ENCODE measurements at regions not wholly inside any gene's neighbourhood (a gene's known extent, or its start where the extent isn't known, plus 50 kb on each side); places are given as distances from the start of the nearest gene placed in this dataset.

- H4K20me1 ChIP-seq (ENCODE audit: insufficient read depth, low read length, poor library complexity, severe bottlenecking), result no peaks in the 10 kb centered on the region
- H3K4me3 ChIP-seq (ENCODE audit: low read length, poor library complexity, severe bottlenecking), result no peak overlapping the region
- H3K4me2 ChIP-seq (ENCODE audit: low read depth, low read length, poor library complexity, severe bottlenecking), result no peak overlapping the region
- no peaks in the 10 kb centered on the region for H3K27me3 ChIP-seq (ENCODE audit: insufficient read depth, low read length, poor library complexity, severe bottlenecking)
- no peaks in the 10 kb centered on the region for H3K9me3 ChIP-seq (ENCODE audit: insufficient read depth, low read depth, low read length)
- no peaks in the 10 kb centered on the region for H3K9me2 ChIP-seq (replicated peaks; ENCODE audit: low read depth, low read length)
- H3F3A ChIP-seq (ENCODE audit: low read depth), result no peaks in the 10 kb centered on the region
- no peaks in the 10 kb centered on the region for H3K36me3 ChIP-seq (ENCODE audit: insufficient read depth, low read length)
- no peaks in the 10 kb centered on the region for H3K4me1 ChIP-seq (ENCODE audit: insufficient read depth, low read length, poor library complexity, severe bottlenecking)
- TF ChIP-seq EZH2phosphoT487 (IDR thresholded peaks at IDR 0.05; ENCODE audit: borderline replicate concordance) (no peak), CTCF (conservative IDR thresholded peaks at IDR 0.05; ENCODE audit: low read length) (no peak)
- no peak overlapping the region for H2AFZ ChIP-seq (ENCODE audit: low read length)
- H3K79me2 ChIP-seq (ENCODE audit: insufficient read depth, low read length), result no peaks in the 10 kb centered on the region
- no peak overlapping the region for H3K9ac ChIP-seq (ENCODE audit: low read depth, low read length, poor library complexity, severe bottlenecking)
Observed at GRCh38 chrX:106306391-106306947, 138.4 kb downstream of the PWWP3B start.

- Histone ChIP-seq H3K4me1 (ENCODE audit: insufficient read depth, low read length, poor library complexity, severe bottlenecking) (no peaks in the 10 kb centered on the region), H3K9ac (ENCODE audit: low read depth, low read length, poor library complexity, severe bottlenecking) (no peak overlapping the region), H3K4me2 (ENCODE audit: low read depth, low read length, poor library complexity, severe bottlenecking) (no peak overlapping the region), H3K27me3 (ENCODE audit: insufficient read depth, low read length, poor library complexity, severe bottlenecking) (no peaks in the 10 kb centered on the region), H2AFZ (ENCODE audit: low read length) (no peak overlapping the region), H3K79me2 (ENCODE audit: insufficient read depth, low read length) (no peaks in the 10 kb centered on the region), H3K4me3 (ENCODE audit: low read length, poor library complexity, severe bottlenecking) (no peak overlapping the region), H4K20me1 (ENCODE audit: insufficient read depth, low read length, poor library complexity, severe bottlenecking) (no peaks in the 10 kb centered on the region), H3K9me3 (ENCODE audit: insufficient read depth, low read depth, low read length) (no peaks in the 10 kb centered on the region), H3K36me3 (ENCODE audit: insufficient read depth, low read length) (no peaks in the 10 kb centered on the region), H3K9me2 (replicated peaks; ENCODE audit: low read depth, low read length) (no peaks in the 10 kb centered on the region), H3F3A (ENCODE audit: low read depth) (no peaks in the 10 kb centered on the region)
- no peak for TF ChIP-seq EZH2phosphoT487 (IDR thresholded peaks at IDR 0.05; ENCODE audit: borderline replicate concordance)
- TF ChIP-seq CTCF (conservative IDR thresholded peaks at IDR 0.05; ENCODE audit: low read length), result no peak
Observed at GRCh38 chrX:106323357-106323756, 155.3 kb downstream of the PWWP3B start.

DNA sequence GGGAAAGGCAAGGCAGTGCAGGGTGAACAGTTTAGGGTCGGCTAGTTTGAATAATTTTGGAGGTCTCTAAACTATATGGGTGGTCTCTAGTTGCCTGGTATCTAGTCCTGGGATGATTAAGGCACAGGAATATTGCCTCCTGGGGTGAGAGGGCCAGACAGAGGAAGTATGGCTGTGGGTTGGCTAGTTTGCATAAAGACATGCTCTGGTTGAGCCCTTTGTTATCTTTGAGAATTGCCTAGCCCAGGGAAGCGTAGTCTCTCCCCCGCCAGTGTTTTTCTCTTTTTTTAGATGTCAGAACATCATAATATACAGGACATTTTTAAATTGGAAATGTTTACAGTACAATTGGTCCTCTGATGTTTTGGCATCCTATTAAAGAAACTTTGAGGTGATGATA is 163.5 kb downstream of the PWWP3B start:
- H3K9ac ChIP-seq (ENCODE audit: low read depth, low read length, poor library complexity, severe bottlenecking), result no peak overlapping the region
- H3K4me3 ChIP-seq (ENCODE audit: low read length, poor library complexity, severe bottlenecking), result no peak overlapping the region
- H3K36me3 ChIP-seq (ENCODE audit: insufficient read depth, low read length), result no peaks in the 10 kb centered on the region
- no peaks in the 10 kb centered on the region for H3K79me2 ChIP-seq (ENCODE audit: insufficient read depth, low read length)
- no peak for TF ChIP-seq EZH2phosphoT487 (IDR thresholded peaks at IDR 0.05; ENCODE audit: borderline replicate concordance)
- no peak for TF ChIP-seq CTCF (conservative IDR thresholded peaks at IDR 0.05; ENCODE audit: low read length)
- no peaks in the 10 kb centered on the region for H4K20me1 ChIP-seq (ENCODE audit: insufficient read depth, low read length, poor library complexity, severe bottlenecking)
- H3F3A ChIP-seq (ENCODE audit: low read depth), result no peaks in the 10 kb centered on the region
- H3K9me3 ChIP-seq (ENCODE audit: insufficient read depth, low read depth, low read length), result no peaks in the 10 kb centered on the region
- H3K9me2 ChIP-seq (replicated peaks; ENCODE audit: low read depth, low read length), result no peaks in the 10 kb centered on the region
- no peak overlapping the region for H3K4me2 ChIP-seq (ENCODE audit: low read depth, low read length, poor library complexity, severe bottlenecking)
- H3K4me1 ChIP-seq (ENCODE audit: insufficient read depth, low read length, poor library complexity, severe bottlenecking), result no peaks in the 10 kb centered on the region
- H2AFZ ChIP-seq (ENCODE audit: low read length), result no peak overlapping the region
- H3K27me3 ChIP-seq (ENCODE audit: insufficient read depth, low read length, poor library complexity, severe bottlenecking), result no peaks in the 10 kb centered on the region

Data from Loucy (cell line).